ENCODE measurements at regions not wholly inside any gene's neighbourhood (a gene's known extent, or its start where the extent isn't known, plus 50 kb on each side); places are given as distances from the start of the nearest gene placed in this dataset.

DNA sequence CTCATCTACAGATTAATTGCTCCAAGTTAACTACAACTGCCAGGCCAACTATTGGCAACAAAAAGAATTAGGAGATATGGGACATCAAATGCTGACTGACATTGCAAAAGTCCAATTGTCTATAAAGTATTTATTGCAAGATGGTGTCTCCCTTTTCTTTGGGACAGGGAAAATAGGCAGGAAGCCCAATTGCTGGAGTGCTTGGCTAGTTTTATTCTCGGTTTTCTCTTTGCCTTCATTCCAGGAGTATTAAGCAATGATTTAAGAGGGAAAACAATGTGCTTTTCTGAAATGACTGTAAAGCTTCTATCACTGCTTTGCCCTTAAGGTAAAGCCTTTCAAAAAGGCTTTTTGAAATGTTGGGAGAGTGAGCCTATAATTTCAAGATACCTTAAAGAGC, 62.8 kb upstream of the DIAPH2 start:
- no peak for TF ChIP-seq CTCF (IDR thresholded peaks at IDR 0.05; ENCODE audit: low read depth, low read length)
- no peak for DNase-seq (ENCODE audit: extremely low read depth, low read depth)

All from AG09319 (cell line).